A549 (cell line): ENCODE measurements at regions not wholly inside any gene's neighbourhood (a gene's known extent, or its start where the extent isn't known, plus 50 kb on each side); places are given as distances from the start of the nearest gene placed in this dataset.

Experiments
- ATAC-seq, 2 experiments: fragments of 200-7000 bp in 1 of 2; fragments of >200 bp in 1 of 2; cut with Nextera tagmentation in 1 of 2; cut with Tn5 transposase in 1 of 2; 3 replicates each; pipeline versions ENCODE4 v1.8.0 to v1.9.1; 2018 to 2020; ENCODE audit warnings: mild to moderate bottlenecking in 1 of 2, moderate library complexity in 1 of 2
- CTCF ChIA-PET: fragments of 300-600 bp; sonication (Branson Sonifier 250); formaldehyde crosslinking; extraction: SDS; loops from one replicate; lab custom pipeline; 2021; ENCODE audit warnings: antibody characterized with exemption, inconsistent platforms; lab: Yijun Ruan, JAX
- POLR2A ChIA-PET: fragments of 350-600 bp; formaldehyde crosslinking; extraction: SDS; loops from one replicate; lab custom pipeline; 2021; ENCODE audit warnings: antibody characterized with exemption, inconsistent platforms; lab: Yijun Ruan, JAX
- DNase-seq, 2 experiments: peaks; one replicate each; pipeline versions ENCODE4 v3.0.0 to v3.0.0-alpha.2; 2011 to 2016; ENCODE audit warnings: low read depth in 1 of 2, low spot score in 1 of 2
- FAIRE-seq: peaks from 2 replicates; lab custom pipeline; 2011; peaks lifted over from hg19 to GRCh38; lab: Jason Lieb, UNC
- H3K27ac ChIP-seq, 2 experiments: fragments of >200 bp; sonication (Bioruptor Twin); formaldehyde crosslinking; 3 replicates each; pipeline ENCODE4 v1.5.1; 2016 to 2017
- H3K4me1 ChIP-seq: fragments of >200 bp; sonication (Bioruptor Twin); formaldehyde crosslinking; 3 replicates; pipeline ENCODE4 v1.6.1; 2016
- H3K4me2 ChIP-seq: fragments of >200 bp; sonication (Bioruptor Twin); formaldehyde crosslinking; 3 replicates; pipeline ENCODE4 v1.6.1; 2016
- H3K4me3 ChIP-seq: fragments of >200 bp; sonication (Bioruptor Twin); formaldehyde crosslinking; 3 replicates; pipeline ENCODE4 v1.5.1; 2016
- H3K9me3 ChIP-seq: fragments of >200 bp; sonication (Bioruptor Twin); formaldehyde crosslinking; 3 replicates; pipeline ENCODE4 v1.6.1; 2016
- ATOH8 ChIP-seq: fragments of 250-450 bp; sonication (Bioruptor Pico); IDR thresholded peaks from 2 replicates; pipeline ENCODE4 v1.5.0; 2020; ENCODE audit warnings: low read depth, mild to moderate bottlenecking, moderate library complexity
- BCL3 ChIP-seq: fragments of >200 bp; sonication (Bioruptor Twin); formaldehyde crosslinking; IDR thresholded peaks from 3 replicates; pipeline ENCODE4 v1.6.1; 2016
- CHD4 ChIP-seq: fragments of 200-600 bp; sonication (generic); IDR thresholded peaks from 2 replicates; pipeline ENCODE4 v1.6.1; 2016; ENCODE audit warnings: antibody characterized with exemption, mild to moderate bottlenecking, borderline replicate concordance
- EHF ChIP-seq: fragments of 250-450 bp; sonication (Bioruptor Pico); IDR thresholded peaks from 2 replicates; pipeline ENCODE4 v1.5.0; 2020; ENCODE audit warnings: mild to moderate bottlenecking
- EHMT2 ChIP-seq: fragments of 200-600 bp; sonication (generic); IDR thresholded peaks from 2 replicates; pipeline ENCODE4 v1.6.1; 2016; ENCODE audit warnings: antibody characterized with exemption, low read depth, mild to moderate bottlenecking, moderate library complexity
- HDAC2 ChIP-seq: fragments of 200-600 bp; sonication (generic); IDR thresholded peaks from 2 replicates; pipeline ENCODE4 v1.6.1; 2016
- HMGXB4 ChIP-seq: fragments of 250-450 bp; sonication (Bioruptor Pico); IDR thresholded peaks from 2 replicates; pipeline ENCODE4 v1.5.0; 2021; ENCODE audit warnings: mild to moderate bottlenecking, moderate library complexity, borderline replicate concordance
- HOXB13 ChIP-seq: fragments of 250-450 bp; sonication (Bioruptor Pico); IDR thresholded peaks from 2 replicates; pipeline ENCODE4 v1.5.0; 2020; ENCODE audit warnings: low read depth, mild to moderate bottlenecking, moderate library complexity
- JUNB ChIP-seq: fragments of >200 bp; sonication (Bioruptor Twin); formaldehyde crosslinking; IDR thresholded peaks from 2 replicates; pipeline ENCODE4 v1.6.1; 2016
- KDM5A ChIP-seq: fragments of 200-600 bp; sonication (generic); IDR thresholded peaks from 2 replicates; pipeline ENCODE4 v1.6.1; 2016; ENCODE audit warnings: antibody characterized with exemption, mild to moderate bottlenecking
- MAX ChIP-seq: IDR thresholded peaks from 2 replicates; pipeline ENCODE4 v1.6.1; 2012
- NFE2L2 ChIP-seq: fragments of 150-350 bp; conservative IDR thresholded peaks from 2 replicates; pipeline ENCODE4 v1.6.1; 2014; ENCODE audit warnings: low read length
- NR3C1 ChIP-seq: fragments of >200 bp; sonication (Bioruptor Twin); formaldehyde crosslinking; IDR thresholded peaks from 3 replicates; pipeline ENCODE4 v1.6.1; 2017
- POLR2AphosphoS2 ChIP-seq: conservative IDR thresholded peaks from 2 replicates; pipeline ENCODE4 v1.6.1; 2012; ENCODE audit warnings: low read length, improper control_type of control experiment, inconsistent platforms
- RAD21 ChIP-seq, 2 experiments: fragments of >200 bp in 1 of 2; sonication (Bioruptor Twin) in 1 of 2; formaldehyde crosslinking in 1 of 2; IDR thresholded peaks in 1 of 2; conservative IDR thresholded peaks in 1 of 2; 2 replicates in 1 of 2; 3 replicates in 1 of 2; pipeline ENCODE4 v1.6.1; 2012 to 2018; ENCODE audit warnings: inconsistent platforms in 1 of 2
- RNF2 ChIP-seq: fragments of 200-600 bp; sonication (generic); IDR thresholded peaks from 2 replicates; pipeline ENCODE4 v1.6.1; 2016; ENCODE audit warnings: low read depth, mild to moderate bottlenecking, antibody characterized with exemption, moderate library complexity, borderline replicate concordance
- SMC3 ChIP-seq: fragments of >200 bp; sonication (Bioruptor Twin); formaldehyde crosslinking; IDR thresholded peaks from 3 replicates; pipeline ENCODE4 v1.6.1; 2018; ENCODE audit warnings: inconsistent platforms
- TP53 ChIP-seq: fragments of 250-450 bp; sonication (Bioruptor Pico); IDR thresholded peaks from 2 replicates; pipeline ENCODE4 v1.5.0; 2021; ENCODE audit warnings: mild to moderate bottlenecking, moderate library complexity
- ZFP36 ChIP-seq: fragments of 450-650 bp; IDR thresholded peaks from 2 replicates; pipeline ENCODE4 v1.6.1; 2014; ENCODE audit warnings: borderline replicate concordance; ENCODE audit not compliant: partially characterized antibody
- ZNF302 ChIP-seq: fragments of 250-450 bp; sonication (Bioruptor Pico); IDR thresholded peaks from 2 replicates; pipeline ENCODE4 v1.9.0; 2021; ENCODE audit warnings: inconsistent platforms, mild to moderate bottlenecking, moderate library complexity
- WGBS: methylation state at CpG from one replicate; pipeline ENCODE4 v1.1.6; 2017; ENCODE audit errors: missing lambda C conversion rate; 5-methylcytosine and 5-hydroxymethylcytosine counted together

- Histone ChIP-seq H3K27ac (no peak overlapping the region), H3K4me2 (no peak overlapping the region)
- TF ChIP-seq HOXB13 (CRISPR knock-in tag), result no peak
- TF ChIP-seq SMC3, result no peak
- TF ChIP-seq POLR2AphosphoS2, result no peak
- no peak for TF ChIP-seq EHMT2
- no peak for TF ChIP-seq KDM5A
- no peak for TF ChIP-seq BCL3
- TF ChIP-seq, all 56 proteins: peak for 0
- WGBS, result 20% methylated on average over 3 of the region's 3 CpGs
- ChIA-PET POLR2A (no interaction called here), CTCF (no interaction called here)
- H3K9me3 ChIP-seq, result no peaks in the 10 kb centered on the region
- FAIRE-seq (no peak), ATAC-seq (no peak), DNase-seq (no peak)
- no peak overlapping the region for H3K4me3 ChIP-seq
- no peaks in the 10 kb centered on the region for H3K4me1 ChIP-seq
Measured at GRCh38 chr6:153963352-153963751, 75.7 kb upstream of the OPRM1 start.

- Histone ChIP-seq H3K4me1 (no peaks in the 10 kb centered on the region), H3K9me3 (no peaks in the 10 kb centered on the region), H3K4me2 (no peak overlapping the region), H3K27ac (no peak overlapping the region), H3K4me3 (no peak overlapping the region)
- TF ChIP-seq ATOH8 (CRISPR knock-in tag) (no peak), SMC3 (no peak), MAX (no peak), ZFP36 (no peak), TP53 (no peak)
- WGBS, result 40% methylated on average over 2 of the region's 2 CpGs
- FAIRE-seq (no peak), ATAC-seq (no peak), DNase-seq (no peak)
- ChIA-PET POLR2A (no interaction called here), CTCF (no interaction called here)
Measured at GRCh38 chr6:153962555-153962954, 76.5 kb upstream of the OPRM1 start.

- H3K4me3 ChIP-seq, result no peak overlapping the region
- ChIA-PET POLR2A (no interaction called here), CTCF (interaction anchor here (0.6 kb wide), 1 partner anchor 47 kb away, joined by 3 read pairs; no protein-coding TSS in a partner anchor)
- TF ChIP-seq EHF (CRISPR knock-in tag), result no peak
- no peak for TF ChIP-seq HDAC2
- TF ChIP-seq CHD4, result no peak
- no peak for TF ChIP-seq NFE2L2
- no peak for TF ChIP-seq RAD21 (conservative IDR thresholded peaks at IDR 0.05 in 1 of 2, IDR thresholded peaks at IDR 0.05 in 1 of 2)
- no peak for TF ChIP-seq RNF2
- TF ChIP-seq ZNF302 (CRISPR knock-in tag), result no peak
- TF ChIP-seq NR3C1, result no peak
- TF ChIP-seq ZFP36, result no peak
- no peak for TF ChIP-seq JUNB
- no peak for TF ChIP-seq HMGXB4 (CRISPR knock-in tag)
- TF ChIP-seq TP53, result no peak
- TF ChIP-seq HOXB13 (CRISPR knock-in tag), result no peak
- FAIRE-seq, result no peak
- no peaks in the 10 kb centered on the region for H3K4me1 ChIP-seq
- H3K9me3 ChIP-seq, result no peaks in the 10 kb centered on the region
- no peak for DNase-seq
- ATAC-seq, result no peak
- H3K4me2 ChIP-seq, result no peak overlapping the region
- WGBS, result 6% methylated on average over 1 of the region's 1 CpG
- no peak overlapping the region for H3K27ac ChIP-seq
Measured at GRCh38 chr6:153960741-153961140, 78.3 kb upstream of the OPRM1 start.
